ENCODE measurements at regions not wholly inside any gene's neighbourhood (a gene's known extent, or its start where the extent isn't known, plus 50 kb on each side); places are given as distances from the start of the nearest gene placed in this dataset.
A peak's percentile ranks its signal among the peaks of the same experiment; 100 is the strongest.

GRCh38 chrX:123085311-123085940, 98.7 kb upstream of the GRIA3 start:
- TF ChIP-seq CTCF (IDR thresholded peaks at IDR 0.05; ENCODE audit: insufficient read depth, low read length), result no peak
- no peak overlapping the region for H3K4me3 ChIP-seq (ENCODE audit: low read depth, low read length)
- peak; percentile 10 for DNase-seq (ENCODE audit: low read depth)

- DNase-seq (ENCODE audit: low read depth), result no peak
- TF ChIP-seq CTCF (IDR thresholded peaks at IDR 0.05; ENCODE audit: insufficient read depth, low read length), result no peak
- no peak overlapping the region for H3K4me3 ChIP-seq (ENCODE audit: low read depth, low read length)
Observed at GRCh38 chrX:123086768-123087167, 97.3 kb upstream of the GRIA3 start.

- DNase-seq (ENCODE audit: low read depth), result peak; percentile 29
- TF ChIP-seq CTCF (IDR thresholded peaks at IDR 0.05; ENCODE audit: insufficient read depth, low read length), result no peak
- no peak overlapping the region for H3K4me3 ChIP-seq (ENCODE audit: low read depth, low read length)
Observed at GRCh38 chrX:123087326-123087725, 96.8 kb upstream of the GRIA3 start.

GRCh38 chrX:123088331-123088730, 95.7 kb upstream of the GRIA3 start:
- TF ChIP-seq CTCF (IDR thresholded peaks at IDR 0.05; ENCODE audit: insufficient read depth, low read length), result no peak
- H3K4me3 ChIP-seq (ENCODE audit: low read depth, low read length), result no peak overlapping the region
- DNase-seq (ENCODE audit: low read depth), result peak; percentile 13

- no peak overlapping the region for H3K4me3 ChIP-seq (ENCODE audit: low read depth, low read length)
- TF ChIP-seq CTCF (IDR thresholded peaks at IDR 0.05; ENCODE audit: insufficient read depth, low read length), result no peak
- no peak for DNase-seq (ENCODE audit: low read depth)
Observed at GRCh38 chrX:123088930-123089329, 95.1 kb upstream of the GRIA3 start.

- no peak overlapping the region for H3K4me3 ChIP-seq (ENCODE audit: low read depth, low read length)
- TF ChIP-seq CTCF (IDR thresholded peaks at IDR 0.05; ENCODE audit: insufficient read depth, low read length), result no peak
- no peak for DNase-seq (ENCODE audit: low read depth)
Observed at GRCh38 chrX:123093792-123094191, 90.3 kb upstream of the GRIA3 start.

Measured in fibroblast of the aortic adventitia (primary cell).